CD14-positive monocyte (primary cell): ENCODE measurements at regions not wholly inside any gene's neighbourhood (a gene's known extent, or its start where the extent isn't known, plus 50 kb on each side); places are given as distances from the start of the nearest gene placed in this dataset.

ENCODE experiments used
- DNase-seq, 3 donors: peaks; one replicate each; pipeline ENCODE4 v3.0.0-alpha.2; 2011 to 2022
- H2AFZ ChIP-seq: 2 replicates; pipeline ENCODE4 v1.6.0; 2012; ENCODE audit warnings: mild to moderate bottlenecking, low read depth, low read length, inconsistent platforms; ENCODE audit not compliant: insufficient read depth, poor library complexity, severe bottlenecking
- H3K27ac ChIP-seq, 2 donors: 1 replicate in 1 of 2; 2 replicates in 1 of 2; pipeline ENCODE4 v1.5.1; 2012 to 2013; ENCODE audit warnings: low read length in 2 of 2, control low read depth in 1 of 2, inconsistent platforms in 1 of 2, low read depth in 1 of 2, mild to moderate bottlenecking in 1 of 2
- H3K27me3 ChIP-seq, 2 donors: one replicate each; pipeline versions ENCODE4 v1.6.0 to v1.6.1; 2011 to 2013; ENCODE audit warnings: low read length in 2 of 2; ENCODE audit not compliant: control insufficient read depth in 2 of 2, insufficient read depth in 2 of 2
- H3K36me3 ChIP-seq, 2 donors: replicated peaks in 1 of 2; 1 replicate in 1 of 2; 2 replicates in 1 of 2; pipeline versions ENCODE4 v1.5.1 to v1.6.1; 2012 to 2013; ENCODE audit warnings: low read length in 2 of 2, control low read depth in 1 of 2, inconsistent platforms in 1 of 2, mild to moderate bottlenecking in 1 of 2; ENCODE audit not compliant: insufficient read depth in 2 of 2, control insufficient read depth in 1 of 2
- H3K4me1 ChIP-seq, 2 donors: 1 replicate in 1 of 2; 2 replicates in 1 of 2; pipeline versions ENCODE4 v1.5.1 to v1.6.1; 2012 to 2013; ENCODE audit warnings: low read length in 2 of 2, control low read depth in 1 of 2, inconsistent platforms in 1 of 2, mild to moderate bottlenecking in 1 of 2, moderate library complexity in 1 of 2; ENCODE audit not compliant: insufficient read depth in 2 of 2, control insufficient read depth in 1 of 2
- H3K4me2 ChIP-seq: replicated peaks from 2 replicates; pipeline ENCODE3; 2012; ENCODE audit warnings: low read length, moderate library complexity, mild to moderate bottlenecking; ENCODE audit not compliant: poor library complexity, severe bottlenecking; ENCODE audit errors: extremely low read depth
- H3K4me3 ChIP-seq, 3 experiments: fragments of 200-600 bp in 1 of 3; sonication (generic) in 1 of 3; replicated peaks in 1 of 3; 1 replicate in 2 of 3; 2 replicates in 1 of 3; pipeline ENCODE4 v1.5.1; 2011 to 2013; ENCODE audit warnings: low read length in 3 of 3, mild to moderate bottlenecking in 3 of 3, control low read depth in 2 of 3, low read depth in 2 of 3, inconsistent platforms in 1 of 3, moderate library complexity in 1 of 3
- H3K79me2 ChIP-seq: 2 replicates; pipeline ENCODE4 v1.6.0; 2012; ENCODE audit warnings: mild to moderate bottlenecking, control low read depth, inconsistent platforms, low read length, moderate library complexity; ENCODE audit not compliant: insufficient read depth
- H3K9ac ChIP-seq: 2 replicates; pipeline ENCODE4 v1.6.0; 2017; ENCODE audit warnings: low read length, mild to moderate bottlenecking; ENCODE audit not compliant: insufficient read depth, poor library complexity, severe bottlenecking
- H3K9me3 ChIP-seq, 2 donors: replicated peaks in 1 of 2; 1 replicate in 1 of 2; 2 replicates in 1 of 2; pipeline versions ENCODE4 v1.5.1 to v1.6.1; 2012 to 2013; ENCODE audit warnings: low read length in 2 of 2, control low read depth in 1 of 2; ENCODE audit not compliant: control insufficient read depth in 1 of 2, insufficient read depth in 1 of 2
- H4K20me1 ChIP-seq: 2 replicates; pipeline ENCODE4 v1.6.0; 2012; ENCODE audit warnings: mild to moderate bottlenecking, low read length, control low read depth, moderate library complexity; ENCODE audit not compliant: insufficient read depth
- H3K27ac Mint-ChIP-seq, 7 donors: one replicate each; pipeline ENCODE4 v1.8.0; 2020; ENCODE audit warnings: mild to moderate bottlenecking in 7 of 7, mixed read lengths in 7 of 7, moderate library complexity in 6 of 7, inconsistent platforms in 2 of 7
- H3K27me3 Mint-ChIP-seq, 3 donors: one replicate each; pipeline ENCODE4 v1.8.0; 2021 to 2022; ENCODE audit warnings: low read depth in 3 of 3, mild to moderate bottlenecking in 3 of 3, mixed read lengths in 3 of 3, moderate library complexity in 3 of 3, inconsistent platforms in 1 of 3
- H3K36me3 Mint-ChIP-seq, 2 donors: one replicate each; pipeline ENCODE4 v1.8.0; 2020; ENCODE audit warnings: mixed read lengths in 2 of 2, inconsistent platforms in 1 of 2, mild to moderate bottlenecking in 1 of 2
- H3K4me1 Mint-ChIP-seq: one replicate; pipeline ENCODE4 v1.8.0; 2020; ENCODE audit warnings: mild to moderate bottlenecking, mixed read lengths
- H3K4me3 Mint-ChIP-seq, 2 donors: one replicate each; pipeline ENCODE4 v1.8.0; 2020; ENCODE audit warnings: mild to moderate bottlenecking in 2 of 2, mixed read lengths in 2 of 2, moderate library complexity in 1 of 2
- H3K9me3 Mint-ChIP-seq, 7 donors: one replicate each; pipeline ENCODE4 v1.8.0; 2020 to 2022; ENCODE audit warnings: mixed read lengths in 7 of 7, mild to moderate bottlenecking in 6 of 7, moderate library complexity in 6 of 7, inconsistent platforms in 2 of 7
- WGBS: methylation state at CpG from one replicate; pipeline ENCODE4 v1.1.5; 2013; ENCODE audit warnings: missing lambda C conversion rate; ENCODE audit not compliant: insufficient coverage; 5-methylcytosine and 5-hydroxymethylcytosine counted together
- intact Hi-C, 2 donors: fragments of 100-400 bp; cut with micrococcal nuclease; formaldehyde crosslinking; loops; one replicate each; pipeline versions ENCODE4 v1.15.0 to v1.15.1; 2023
- TF ChIP-seq, protein P1 (sequence below): fragments of 200-600 bp; IDR thresholded peaks from one replicate; pipeline ENCODE4 v1.8.0; 2022; ENCODE audit warnings: antibody characterized with exemption, mild to moderate bottlenecking

DNA sequence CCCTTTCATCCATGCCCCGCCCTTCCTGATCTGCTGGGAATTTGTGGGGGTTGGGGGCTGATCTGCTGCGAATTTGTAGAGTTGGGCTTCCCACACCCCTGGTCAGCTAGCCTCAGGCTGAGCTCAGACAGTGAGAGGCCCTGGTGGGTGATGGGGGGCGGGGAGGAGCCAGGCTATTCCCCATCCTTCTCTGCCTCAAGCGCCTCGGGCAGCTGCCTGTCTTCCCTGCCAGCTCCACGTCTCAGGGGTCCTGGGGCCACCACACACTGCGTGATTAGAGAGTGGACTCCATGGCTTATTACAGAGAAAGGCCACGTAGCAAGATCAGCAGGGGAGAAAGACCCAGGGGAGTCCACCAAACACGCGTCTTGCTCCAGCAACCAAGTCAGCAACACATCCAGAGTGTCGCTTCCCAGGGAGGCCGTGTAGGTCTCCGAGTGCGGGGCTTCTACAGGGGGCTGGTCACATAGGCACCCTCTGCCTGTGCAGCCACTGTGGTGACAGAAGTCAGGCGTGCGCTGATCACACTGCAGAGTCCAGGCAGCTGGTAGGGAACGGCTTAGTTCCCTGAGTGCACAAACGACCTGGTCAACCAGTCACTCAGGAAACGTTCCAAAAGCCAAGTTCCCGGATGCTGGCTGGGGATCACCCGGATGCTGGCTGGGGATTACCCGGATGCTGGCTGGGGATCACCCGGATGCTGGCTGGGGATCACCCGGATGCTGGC, 254.4 kb upstream of the SFSWAP start:
- Histone ChIP-seq H3K36me3 (no peaks in the 10 kb centered on the region), H3K4me2 (no peak overlapping the region), H2AFZ (no peak overlapping the region), H3K4me1 (no peaks in the 10 kb centered on the region), H4K20me1 (no peaks in the 10 kb centered on the region), H3K4me3 (no peak overlapping the region), H3K9me3 (no peaks in the 10 kb centered on the region), H3K9ac (no peak overlapping the region), H3K79me2 (no peaks in the 10 kb centered on the region), H3K27me3 (no peaks in the 10 kb centered on the region), H3K27ac (no peak overlapping the region)
- peaks cover 9% of the 10 kb centered on the region for H3K4me1 Mint-ChIP-seq
- H3K36me3 Mint-ChIP-seq: no peaks in the 10 kb centered on the region
- 92% methylated on average over 24 of the region's 24 CpGs for whole genome bisulfite sequencing
- H3K4me3 Mint-ChIP-seq: no peak overlapping the region
- H3K27me3 Mint-ChIP-seq: peaks cover 4 to 9% (median 5%) of the 10 kb centered on the region in 3 donors
- TF ChIP-seq, protein P1, sequence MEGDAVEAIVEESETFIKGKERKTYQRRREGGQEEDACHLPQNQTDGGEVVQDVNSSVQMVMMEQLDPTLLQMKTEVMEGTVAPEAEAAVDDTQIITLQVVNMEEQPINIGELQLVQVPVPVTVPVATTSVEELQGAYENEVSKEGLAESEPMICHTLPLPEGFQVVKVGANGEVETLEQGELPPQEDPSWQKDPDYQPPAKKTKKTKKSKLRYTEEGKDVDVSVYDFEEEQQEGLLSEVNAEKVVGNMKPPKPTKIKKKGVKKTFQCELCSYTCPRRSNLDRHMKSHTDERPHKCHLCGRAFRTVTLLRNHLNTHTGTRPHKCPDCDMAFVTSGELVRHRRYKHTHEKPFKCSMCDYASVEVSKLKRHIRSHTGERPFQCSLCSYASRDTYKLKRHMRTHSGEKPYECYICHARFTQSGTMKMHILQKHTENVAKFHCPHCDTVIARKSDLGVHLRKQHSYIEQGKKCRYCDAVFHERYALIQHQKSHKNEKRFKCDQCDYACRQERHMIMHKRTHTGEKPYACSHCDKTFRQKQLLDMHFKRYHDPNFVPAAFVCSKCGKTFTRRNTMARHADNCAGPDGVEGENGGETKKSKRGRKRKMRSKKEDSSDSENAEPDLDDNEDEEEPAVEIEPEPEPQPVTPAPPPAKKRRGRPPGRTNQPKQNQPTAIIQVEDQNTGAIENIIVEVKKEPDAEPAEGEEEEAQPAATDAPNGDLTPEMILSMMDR: no peak
- H3K27ac Mint-ChIP-seq: no peak overlapping the region
- no peak for DNase-seq
- peaks cover 0 to under 1% (median 0%) of the 10 kb centered on the region in 7 donors for H3K9me3 Mint-ChIP-seq
- intact Hi-C loops: loop anchor here in 1 of 2 donors (10.0 kb wide), 2 partner anchors 352 to 542 kb away; no protein-coding TSS in a partner anchor

DNA sequence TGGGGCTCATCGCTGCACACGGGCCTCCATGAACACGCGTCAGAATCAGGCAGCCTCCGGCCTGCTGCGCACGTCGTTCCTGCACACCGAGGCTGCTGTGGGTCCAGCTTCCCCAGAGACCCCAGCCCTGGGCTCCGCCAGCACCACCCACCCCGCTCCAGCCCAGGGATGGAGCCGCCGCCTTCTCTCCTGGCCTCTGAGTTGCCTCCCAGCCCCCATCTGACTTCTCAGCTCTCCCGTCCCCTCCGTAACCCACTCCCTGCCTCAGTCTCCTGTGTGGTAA, 253.9 kb upstream of the SFSWAP start:
- TF ChIP-seq, protein P1: no peak
- H3K27ac Mint-ChIP-seq: no peak overlapping the region
- H3K4me3 Mint-ChIP-seq: no peak overlapping the region
- 99% methylated on average over 13 of the region's 15 CpGs for WGBS
- no peak overlapping the region for H3K27ac ChIP-seq
- no peaks in the 10 kb centered on the region for H3K4me1 ChIP-seq
- H3K9me3 ChIP-seq: no peaks in the 10 kb centered on the region
- H3K79me2 ChIP-seq: no peaks in the 10 kb centered on the region
- DNase-seq: no peak
- H3K36me3 ChIP-seq: no peaks in the 10 kb centered on the region
- H3K36me3 Mint-ChIP-seq: no peaks in the 10 kb centered on the region
- H3K9me3 Mint-ChIP-seq: no peaks in the 10 kb centered on the region
- no peak overlapping the region for H3K4me2 ChIP-seq
- H3K4me1 Mint-ChIP-seq: peaks cover 9% of the 10 kb centered on the region
- no peak overlapping the region for H2AFZ ChIP-seq
- no peak overlapping the region for H3K9ac ChIP-seq
- H4K20me1 ChIP-seq: no peaks in the 10 kb centered on the region
- H3K27me3 Mint-ChIP-seq: peaks cover 4 to 9% (median 5%) of the 10 kb centered on the region in 3 donors
- intact Hi-C loops: loop anchor here in 1 of 2 donors (10.0 kb wide), 2 partner anchors 352 to 542 kb away; no protein-coding TSS in a partner anchor
- no peak overlapping the region for H3K4me3 ChIP-seq
- no peaks in the 10 kb centered on the region for H3K27me3 ChIP-seq
